HG03039 (cell line): ENCODE measurements at regions not wholly inside any gene's neighbourhood (a gene's known extent, or its start where the extent isn't known, plus 50 kb on each side); places are given as distances from the start of the nearest gene placed in this dataset.
"Not testable (repeated sequence)": the region's sequence is repeated elsewhere in the genome, so short reads cannot be mapped to it uniquely, and the experiment has no call there.

Source experiments
- ATAC-seq: cut with Tn5 transposase; IDR thresholded peaks from one replicate; pipeline ENCODE4 v1.9.1; 2021; ENCODE audit warnings: mild to moderate bottlenecking, moderate library complexity; ENCODE audit not compliant: unreplicated experiment

DNA sequence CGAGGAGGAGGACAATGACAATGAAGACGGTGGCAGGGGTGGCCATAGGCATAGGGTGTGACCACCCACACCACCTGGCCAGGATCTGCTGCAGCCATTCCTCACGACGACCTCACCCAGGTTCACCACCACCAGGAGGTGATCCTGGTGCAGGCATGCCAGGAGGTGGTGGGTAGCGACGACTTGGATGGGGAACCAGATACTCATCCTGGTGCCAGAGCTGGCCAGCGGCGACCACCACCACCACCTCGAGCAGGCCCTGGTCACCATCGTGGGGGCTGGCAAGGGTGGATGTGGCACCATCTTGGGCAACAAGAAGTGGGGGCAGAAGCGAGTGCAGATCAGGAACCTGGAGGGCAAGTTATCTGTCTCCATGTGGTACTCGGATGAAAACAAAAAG, 117.1 kb upstream of the NXPH2 start:
- no peak for ATAC-seq

DNA sequence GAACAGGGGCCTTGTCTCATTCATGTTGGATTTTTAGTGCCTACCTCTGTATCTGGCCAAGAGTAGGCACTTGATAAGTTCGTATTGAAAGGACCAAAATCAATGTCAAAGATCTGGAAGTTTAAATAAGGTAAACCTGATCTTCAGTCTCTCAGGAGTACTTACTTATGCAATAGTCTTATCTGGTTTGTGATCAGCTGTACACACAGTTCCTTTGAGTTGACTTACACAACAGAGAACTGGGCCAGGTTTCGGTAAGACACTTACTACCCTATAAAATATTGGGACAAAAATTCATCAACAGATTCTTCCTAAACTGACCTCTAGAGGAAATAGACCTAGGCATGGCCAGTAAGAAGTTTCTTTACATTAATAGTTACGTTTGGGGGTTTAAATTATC, 113.6 kb upstream of the NXPH2 start:
- ATAC-seq: no peak

DNA sequence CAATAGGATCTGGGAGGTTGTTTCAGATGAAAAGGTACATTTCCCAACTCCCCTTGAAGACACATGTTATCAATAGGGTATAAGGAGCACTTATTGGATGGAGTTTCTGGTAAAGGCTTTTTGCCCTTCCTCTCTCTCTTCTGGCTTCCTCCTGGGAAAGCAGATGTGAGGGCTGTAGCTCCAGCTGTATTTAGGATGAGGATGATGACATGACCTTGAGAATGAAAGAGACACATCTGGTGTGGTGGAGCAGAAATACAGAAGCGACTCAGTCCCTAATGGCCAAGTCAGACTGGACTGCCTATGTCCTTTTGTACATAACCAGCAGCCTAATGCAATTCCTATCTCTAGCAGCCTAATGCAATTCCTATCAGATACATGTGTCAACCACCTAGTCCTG, 100.9 kb upstream of the NXPH2 start:
- no peak for ATAC-seq

DNA sequence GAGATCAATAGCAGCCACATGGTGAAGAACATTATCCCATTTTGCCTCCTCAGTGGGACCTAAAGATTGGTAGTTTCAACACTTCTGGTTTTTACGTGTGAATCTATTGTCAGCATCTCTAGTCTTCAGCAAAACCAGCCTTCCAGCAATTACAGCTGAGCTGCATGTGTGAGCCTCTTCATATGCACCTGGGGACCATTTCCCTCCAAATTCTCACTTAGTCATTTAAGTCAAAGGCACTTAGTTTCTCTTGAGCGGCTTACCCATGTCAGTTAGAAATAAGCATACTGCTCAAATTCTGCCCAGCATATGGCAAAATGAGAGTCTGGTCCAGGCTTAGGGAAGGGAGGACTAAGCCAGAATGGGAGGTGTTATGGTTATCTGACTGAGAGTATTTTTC, 99.7 kb upstream of the NXPH2 start:
- ATAC-seq: no peak

DNA sequence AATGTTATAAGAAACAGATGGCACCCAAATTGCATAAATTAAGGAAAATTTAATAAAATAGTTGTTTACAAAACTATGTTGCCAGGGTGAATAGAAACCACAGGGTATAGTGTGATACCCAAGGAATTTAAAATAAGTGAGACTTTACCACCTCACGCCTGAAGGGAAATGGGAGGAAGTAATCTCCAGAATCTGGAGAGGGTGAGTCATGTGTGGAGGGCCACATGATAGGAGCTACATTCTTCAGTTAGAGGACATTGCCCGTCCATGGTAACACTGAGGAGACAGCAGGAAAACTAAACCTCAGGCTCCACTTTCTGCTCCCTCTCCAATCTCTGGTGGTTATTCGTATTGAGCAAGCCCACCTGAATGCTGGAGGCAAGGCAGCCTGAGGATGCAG, 97.2 kb upstream of the NXPH2 start:
- no peak for ATAC-seq

DNA sequence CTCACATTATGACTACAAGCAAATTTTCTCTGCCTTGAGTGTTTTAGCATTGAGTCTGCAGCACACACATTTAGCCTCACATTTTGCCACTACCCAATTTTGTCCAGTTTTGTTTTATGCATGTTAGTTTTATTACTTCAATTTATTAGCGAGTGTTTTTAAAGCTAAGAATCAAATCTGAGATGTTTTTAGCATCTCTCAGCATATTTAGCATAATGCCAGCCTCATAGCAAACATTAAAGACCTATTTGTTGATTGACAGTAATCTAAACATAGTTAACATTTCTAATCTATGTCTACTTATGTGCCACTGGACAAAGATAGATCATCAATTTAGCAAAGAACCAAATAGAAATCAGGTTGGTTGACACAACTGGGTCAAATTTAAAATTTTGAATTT, 94.1 kb upstream of the NXPH2 start:
- no peak for ATAC-seq

DNA sequence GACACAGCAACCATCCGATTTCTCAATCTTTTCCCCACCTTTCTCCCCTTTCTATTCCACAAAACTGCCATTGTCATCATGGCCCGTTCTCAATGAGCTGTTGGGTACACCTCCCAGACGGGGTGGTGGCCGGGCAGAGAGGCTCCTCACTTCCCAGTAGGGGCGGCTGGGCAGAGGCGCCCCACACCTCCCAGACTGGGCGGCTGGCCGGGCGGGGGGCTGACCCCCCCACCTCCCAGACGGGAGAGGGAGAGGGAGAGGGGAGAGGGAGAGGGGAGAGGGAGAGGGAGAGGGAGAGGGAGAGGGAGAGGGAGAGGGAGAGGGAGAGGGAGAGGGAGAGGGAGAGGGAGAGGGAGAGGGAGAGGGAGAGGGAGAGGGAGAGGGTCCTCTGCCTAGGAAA, 91.9 kb upstream of the NXPH2 start:
- ATAC-seq: not testable (repeated sequence)

DNA sequence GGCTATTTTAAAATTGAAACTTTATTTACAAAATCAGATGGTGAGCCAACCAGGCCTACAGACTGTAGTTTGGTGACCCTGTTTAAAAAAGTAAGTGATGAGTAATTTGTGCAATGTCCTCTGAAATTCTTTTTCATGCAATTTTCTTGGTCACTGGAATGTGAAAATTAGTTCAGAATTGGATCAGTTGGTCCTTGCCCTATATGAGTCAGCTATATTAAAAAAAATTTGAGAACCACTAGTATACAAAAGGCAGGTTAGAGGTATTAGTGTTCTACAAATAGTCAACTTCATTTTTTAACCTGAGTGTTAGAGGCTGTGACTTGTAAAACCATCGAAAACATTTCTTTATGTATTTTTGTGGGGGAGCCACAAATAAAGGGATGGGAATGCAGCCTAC, 91.1 kb upstream of the NXPH2 start:
- no peak for ATAC-seq

DNA sequence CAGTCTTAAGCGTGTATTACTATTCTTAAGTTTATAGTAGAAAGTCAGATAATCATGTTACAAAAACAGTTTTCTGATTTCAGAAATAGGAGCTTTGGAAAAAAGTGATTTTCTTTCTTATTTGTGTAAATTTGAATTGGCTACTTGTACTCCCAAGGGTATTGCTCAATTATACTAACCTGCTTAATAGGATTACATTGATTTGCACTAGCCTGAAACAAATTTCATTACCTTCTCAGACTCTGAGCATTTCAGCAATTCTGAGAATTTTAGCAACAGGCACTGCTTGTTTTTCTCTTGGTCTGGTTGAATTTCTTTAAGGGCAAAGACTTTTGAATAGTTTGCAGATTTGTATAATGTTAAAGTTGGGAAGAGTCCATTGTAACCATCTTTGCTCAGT, 87.2 kb upstream of the NXPH2 start:
- no peak for ATAC-seq

DNA sequence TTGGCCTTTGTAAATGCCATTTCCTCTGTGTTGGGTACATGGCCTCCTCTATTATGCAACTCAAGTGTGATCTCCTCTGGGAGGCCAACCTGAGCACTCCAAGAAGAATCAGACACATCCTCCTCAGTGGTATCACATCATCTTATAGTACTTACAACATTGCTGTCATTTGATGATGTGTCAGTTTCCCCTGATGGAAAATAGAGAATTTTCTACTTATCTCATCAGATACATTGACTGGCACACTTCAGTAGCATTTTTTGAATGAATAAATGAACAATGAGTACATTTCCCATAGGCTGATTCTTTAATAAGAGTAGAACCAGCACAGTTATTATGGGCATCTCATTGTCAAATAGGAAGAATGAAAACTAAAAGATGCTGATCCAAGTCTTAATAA, 86.6 kb upstream of the NXPH2 start:
- ATAC-seq: no peak

DNA sequence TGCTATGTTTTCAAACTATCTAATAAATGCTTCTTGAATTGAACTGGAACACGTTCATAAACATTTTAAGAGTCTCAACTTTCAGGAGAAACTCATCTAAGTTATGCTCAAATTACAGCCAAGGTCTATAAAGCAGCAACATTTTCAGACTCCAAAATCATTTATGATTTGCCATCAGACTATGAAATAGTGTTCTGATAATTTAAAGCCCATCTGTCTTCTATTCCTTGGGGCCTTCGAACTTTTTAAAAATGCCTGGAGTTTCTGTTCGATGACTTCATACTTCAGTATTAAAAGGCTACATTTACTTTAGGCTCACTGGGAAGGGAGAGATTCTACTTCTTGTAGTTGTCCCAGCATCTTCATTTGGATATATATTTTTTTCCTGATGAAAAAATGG, 73.6 kb upstream of the NXPH2 start:
- ATAC-seq: no peak

DNA sequence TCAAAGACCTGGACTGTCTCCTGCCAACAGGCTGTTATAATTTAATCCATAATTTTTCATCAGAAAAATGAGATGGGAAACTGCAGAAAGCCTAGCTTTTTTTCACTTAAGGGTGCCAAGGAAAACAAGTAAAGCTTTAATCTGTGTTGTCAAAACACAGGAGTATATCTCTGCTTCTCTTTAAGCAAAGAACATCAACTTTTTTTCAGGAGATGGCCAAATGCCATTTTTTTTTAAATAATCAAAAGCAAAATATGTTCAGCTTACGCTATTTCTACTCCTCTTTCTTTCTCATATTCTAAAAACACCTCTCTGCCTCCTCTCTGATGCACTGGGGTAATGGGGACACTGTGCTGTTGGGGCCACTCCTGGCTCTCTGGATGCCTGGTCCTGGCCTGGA, 73.1 kb upstream of the NXPH2 start:
- no peak for ATAC-seq

DNA sequence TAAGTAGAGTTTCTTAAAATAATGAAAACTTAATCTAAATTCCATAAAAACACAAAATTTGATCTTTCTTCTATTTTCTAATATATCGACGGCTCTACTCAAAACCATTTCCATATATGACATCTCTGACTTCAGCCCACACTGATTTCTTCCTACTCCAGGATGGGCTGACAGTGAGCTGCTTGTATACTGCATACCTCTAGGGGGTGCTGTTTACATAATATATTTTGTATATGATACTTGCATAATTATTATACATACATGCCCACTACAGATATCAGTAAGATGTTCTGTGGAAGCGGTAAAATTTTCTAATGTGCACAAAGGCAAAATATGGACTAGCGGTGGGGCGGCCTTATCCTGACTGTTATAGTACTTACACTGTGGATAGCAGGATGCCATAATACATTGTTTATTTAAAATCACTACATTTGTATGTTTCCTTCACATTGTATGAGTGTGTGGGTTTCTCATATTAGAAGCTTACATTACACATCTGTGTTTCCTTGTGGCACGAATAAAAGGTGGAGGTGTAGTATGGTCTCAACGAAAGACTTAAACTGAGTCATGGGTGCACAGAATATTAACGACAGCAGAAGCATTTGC, 66.1 kb upstream of the NXPH2 start:
- peak; percentile 78 for ATAC-seq

DNA sequence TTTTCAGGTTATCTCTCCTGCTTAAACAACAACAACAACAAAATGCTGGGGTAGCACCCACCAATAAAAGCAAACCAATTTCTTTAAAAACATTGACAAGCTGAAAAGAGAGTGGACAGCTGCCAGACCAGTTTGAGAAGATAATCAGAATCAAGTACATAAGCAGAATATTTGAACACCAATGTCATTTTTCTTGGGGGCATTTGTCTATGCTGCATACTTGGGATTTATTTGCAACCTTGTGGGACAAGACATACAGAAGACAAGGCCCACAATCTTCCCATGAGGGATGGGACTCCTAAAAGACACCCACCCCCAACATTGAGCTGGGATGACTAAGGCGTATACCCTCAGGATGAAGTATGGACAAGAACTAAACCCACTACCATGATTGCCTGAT, 62.2 kb upstream of the NXPH2 start:
- no peak for ATAC-seq

DNA sequence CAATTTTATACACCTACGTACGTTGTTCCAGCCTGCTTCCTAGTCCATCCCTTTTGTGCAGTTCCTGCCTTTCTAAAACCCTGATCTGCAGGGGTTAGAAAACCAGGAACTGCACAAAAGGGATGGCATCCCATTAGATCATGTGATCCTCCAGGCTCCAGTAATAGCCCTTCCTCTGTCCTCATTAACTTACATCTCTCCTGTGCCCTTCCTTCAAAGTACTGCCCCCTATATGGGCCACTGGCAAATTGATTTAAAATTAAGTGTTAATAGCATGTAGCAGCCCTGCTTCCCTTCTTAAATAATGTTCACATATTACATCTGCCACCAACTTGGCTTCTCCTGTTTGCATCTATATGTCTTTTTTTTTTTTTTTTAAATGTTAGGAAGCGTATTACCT, 61.3 kb upstream of the NXPH2 start:
- no peak for ATAC-seq

DNA sequence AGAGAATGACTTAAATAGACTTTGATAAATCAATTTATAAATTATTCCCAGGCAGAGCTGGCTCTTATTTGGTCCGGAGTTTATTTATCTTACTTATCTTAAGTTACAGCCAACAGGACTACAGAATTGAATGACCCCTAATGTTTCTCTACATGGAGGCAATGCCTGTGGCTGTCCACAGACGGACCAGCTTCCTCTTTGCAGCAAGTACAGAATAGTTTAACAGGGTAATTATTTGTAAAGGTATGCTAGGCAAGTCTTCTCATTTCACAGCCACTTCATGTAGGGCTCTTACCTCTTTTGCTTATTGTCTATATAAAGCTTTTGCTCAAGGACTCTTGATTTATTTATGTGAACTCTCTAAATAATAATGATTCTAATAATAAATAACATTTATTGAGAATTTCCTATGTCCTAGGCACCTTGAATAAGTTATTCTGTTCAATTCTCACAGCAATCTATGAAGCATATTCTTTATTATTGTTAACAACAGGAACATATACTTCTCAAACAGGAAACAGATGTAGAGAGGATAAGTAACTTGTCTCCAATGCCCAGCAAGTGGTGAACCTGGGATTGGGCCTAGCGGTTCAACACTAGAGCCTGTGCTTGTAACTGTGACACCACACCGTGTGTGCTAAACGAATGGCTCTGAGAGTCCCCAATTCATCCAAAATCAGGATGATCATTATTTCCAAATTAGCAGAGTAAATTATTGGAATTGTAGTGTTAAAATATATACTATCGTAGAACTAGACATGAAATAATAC, 58.8 kb upstream of the NXPH2 start:
- ATAC-seq: no peak

DNA sequence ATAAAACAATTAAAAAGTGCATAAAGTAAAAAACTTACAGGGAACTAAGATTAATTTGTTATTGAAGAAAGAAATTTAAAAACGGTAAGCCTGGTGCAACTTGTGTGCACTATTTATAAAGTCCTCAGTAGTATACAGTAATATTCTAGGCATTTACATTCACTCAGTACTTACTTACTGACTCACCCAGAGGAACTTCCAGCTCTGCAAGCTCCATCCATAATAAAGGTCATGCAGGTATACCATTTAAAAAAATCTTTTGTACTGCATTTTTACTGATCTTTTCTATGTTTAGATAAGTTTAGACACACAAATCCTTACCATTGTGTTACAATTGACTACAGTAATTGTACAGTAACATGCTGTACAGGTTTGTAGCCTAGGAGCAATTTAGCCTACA, 51.5 kb upstream of the NXPH2 start:
- no peak for ATAC-seq

DNA sequence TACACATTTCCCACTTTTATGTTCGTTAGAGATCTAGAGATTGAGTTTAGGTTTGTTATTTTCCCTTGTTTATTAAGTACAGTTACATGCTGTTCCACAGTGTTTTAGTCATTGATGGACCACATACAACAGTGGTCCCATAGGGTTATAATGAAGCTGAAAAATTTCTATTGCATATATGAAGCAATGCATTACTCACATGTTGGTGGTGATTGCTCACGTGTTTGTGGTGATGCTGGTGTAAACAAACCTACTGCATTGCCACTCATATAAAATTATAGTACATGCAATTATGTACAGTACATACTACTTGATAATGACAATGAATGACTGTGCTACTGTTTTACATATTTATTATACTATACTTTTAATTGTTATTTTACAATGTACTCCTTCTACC, 51.0 kb upstream of the NXPH2 start:
- ATAC-seq: no peak

DNA sequence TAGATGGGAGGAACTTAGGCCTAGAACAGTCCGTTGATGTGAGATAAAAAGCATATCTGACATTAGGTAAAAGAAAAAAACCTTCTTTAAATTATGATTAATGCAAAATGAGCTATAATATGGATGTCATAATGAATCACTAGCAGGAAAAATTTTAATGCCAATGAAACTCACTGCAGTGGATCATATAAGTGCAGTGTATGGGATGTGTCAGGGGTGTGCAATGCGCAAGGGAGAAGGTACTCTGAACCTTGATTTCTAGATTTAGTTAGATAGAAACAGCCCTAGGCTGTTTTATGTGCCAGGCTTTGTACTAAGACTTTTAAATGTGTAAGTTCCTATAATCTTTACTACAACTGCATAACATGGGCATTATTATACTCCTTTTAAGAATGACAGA, 50.4 kb upstream of the NXPH2 start:
- ATAC-seq: no peak
